GM06990 (cell line): ENCODE measurements at regions not wholly inside any gene's neighbourhood (a gene's known extent, or its start where the extent isn't known, plus 50 kb on each side); places are given as distances from the start of the nearest gene placed in this dataset.

Experiments
- DNase-seq: peaks from one replicate; pipeline ENCODE4 v3.0.0-alpha.2; 2011; ENCODE audit not compliant: insufficient read length; ENCODE audit errors: extremely low read depth
- H3K27me3 ChIP-seq: replicated peaks from 2 replicates; pipeline ENCODE4 v1.6.0; 2011; ENCODE audit warnings: low read length; ENCODE audit not compliant: control insufficient read depth, insufficient read depth
- H3K36me3 ChIP-seq: 2 replicates; pipeline ENCODE4 v1.5.1; 2011; ENCODE audit warnings: low read length; ENCODE audit not compliant: control insufficient read depth, insufficient read depth
- H3K4me3 ChIP-seq: replicated peaks from 2 replicates; pipeline ENCODE4 v1.5.1; 2011; ENCODE audit warnings: low read depth, mild to moderate bottlenecking, control low read depth, low read length
- CTCF ChIP-seq: IDR thresholded peaks from 2 replicates; pipeline ENCODE4 v1.5.1; 2011; ENCODE audit warnings: low read length, control low read depth, mild to moderate bottlenecking, inconsistent platforms; ENCODE audit not compliant: insufficient read depth, poor library complexity, severe bottlenecking

GRCh38 chr6:112574190-112574589, 227.1 kb downstream of the RFPL4B start:
- no peak overlapping the region for H3K4me3 ChIP-seq

GRCh38 chr6:112575309-112575834, 228.2 kb downstream of the RFPL4B start:
- Histone ChIP-seq H3K4me3 (no peak overlapping the region), H3K36me3 (no peaks in the 10 kb centered on the region), H3K27me3 (no peaks in the 10 kb centered on the region)
- TF ChIP-seq CTCF = no peak
- DNase-seq = no peak

More at GRCh38 chr6:112574190-112574589, 227.1 kb downstream of the RFPL4B start:
- Histone ChIP-seq H3K27me3 (no peaks in the 10 kb centered on the region), H3K36me3 (no peaks in the 10 kb centered on the region)
- no peak for DNase-seq
- no peak for TF ChIP-seq CTCF

- no peak overlapping the region for H3K4me3 ChIP-seq
- TF ChIP-seq CTCF = no peak
- no peaks in the 10 kb centered on the region for H3K27me3 ChIP-seq
- no peaks in the 10 kb centered on the region for H3K36me3 ChIP-seq
- no peak for DNase-seq
Observed at GRCh38 chr6:112576423-112576822, 229.3 kb downstream of the RFPL4B start.

GRCh38 chr6:112579601-112580000, 232.5 kb downstream of the RFPL4B start:
- TF ChIP-seq CTCF = no peak
- H3K27me3 ChIP-seq = no peaks in the 10 kb centered on the region
- no peaks in the 10 kb centered on the region for H3K36me3 ChIP-seq
- no peak for DNase-seq
- H3K4me3 ChIP-seq = no peak overlapping the region

GRCh38 chr6:112581015-112581414, 233.9 kb downstream of the RFPL4B start:
- H3K36me3 ChIP-seq = no peaks in the 10 kb centered on the region
- no peak overlapping the region for H3K4me3 ChIP-seq
- DNase-seq = no peak
- H3K27me3 ChIP-seq = no peaks in the 10 kb centered on the region
- TF ChIP-seq CTCF = no peak

- Histone ChIP-seq H3K36me3 (no peaks in the 10 kb centered on the region), H3K27me3 (no peaks in the 10 kb centered on the region), H3K4me3 (no peak overlapping the region)
- TF ChIP-seq CTCF = no peak
- DNase-seq = no peak
Observed at GRCh38 chr6:112590326-112590725, 243.2 kb downstream of the RFPL4B start.
